ENCODE measurements at regions not wholly inside any gene's neighbourhood (a gene's known extent, or its start where the extent isn't known, plus 50 kb on each side); places are given as distances from the start of the nearest gene placed in this dataset.

DNA sequence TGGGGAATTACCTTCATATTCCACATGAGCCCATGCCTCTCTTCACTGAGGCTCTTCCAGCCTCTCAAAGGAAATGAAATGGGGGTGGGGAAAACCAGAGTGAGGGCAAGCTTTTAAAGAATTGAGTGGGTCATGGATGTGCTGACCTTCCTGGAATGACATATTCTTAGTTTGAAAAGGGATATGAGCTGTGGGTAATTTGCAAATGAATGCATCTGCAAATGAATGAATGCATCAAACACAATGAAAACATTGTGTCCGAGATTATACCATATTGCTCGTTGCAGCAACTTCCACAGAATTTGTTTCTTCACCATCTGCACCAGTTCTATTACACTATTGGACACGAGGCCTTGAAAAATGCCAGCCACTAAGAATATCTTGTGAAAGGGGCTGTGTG lies 198.6 kb upstream of the CDH6 start:
- H3K9me3 ChIP-seq (ENCODE audit: low read depth, low read length) = no peaks in the 10 kb centered on the region
- no peak overlapping the region for H3K4me2 ChIP-seq (ENCODE audit: insufficient read depth, low read length)
- H3K4me1 ChIP-seq (ENCODE audit: insufficient read depth, low read length) = no peaks in the 10 kb centered on the region
- no peaks in the 10 kb centered on the region for H3K36me3 ChIP-seq (ENCODE audit: insufficient read depth, low read length)
- no peaks in the 10 kb centered on the region for H3K27me3 ChIP-seq (ENCODE audit: insufficient read depth, low read length)
- TF ChIP-seq, protein P1, sequence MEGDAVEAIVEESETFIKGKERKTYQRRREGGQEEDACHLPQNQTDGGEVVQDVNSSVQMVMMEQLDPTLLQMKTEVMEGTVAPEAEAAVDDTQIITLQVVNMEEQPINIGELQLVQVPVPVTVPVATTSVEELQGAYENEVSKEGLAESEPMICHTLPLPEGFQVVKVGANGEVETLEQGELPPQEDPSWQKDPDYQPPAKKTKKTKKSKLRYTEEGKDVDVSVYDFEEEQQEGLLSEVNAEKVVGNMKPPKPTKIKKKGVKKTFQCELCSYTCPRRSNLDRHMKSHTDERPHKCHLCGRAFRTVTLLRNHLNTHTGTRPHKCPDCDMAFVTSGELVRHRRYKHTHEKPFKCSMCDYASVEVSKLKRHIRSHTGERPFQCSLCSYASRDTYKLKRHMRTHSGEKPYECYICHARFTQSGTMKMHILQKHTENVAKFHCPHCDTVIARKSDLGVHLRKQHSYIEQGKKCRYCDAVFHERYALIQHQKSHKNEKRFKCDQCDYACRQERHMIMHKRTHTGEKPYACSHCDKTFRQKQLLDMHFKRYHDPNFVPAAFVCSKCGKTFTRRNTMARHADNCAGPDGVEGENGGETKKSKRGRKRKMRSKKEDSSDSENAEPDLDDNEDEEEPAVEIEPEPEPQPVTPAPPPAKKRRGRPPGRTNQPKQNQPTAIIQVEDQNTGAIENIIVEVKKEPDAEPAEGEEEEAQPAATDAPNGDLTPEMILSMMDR (IDR thresholded peaks at IDR 0.05; ENCODE audit: extremely low read depth, low read depth, low read length) = no peak
- H4K20me1 ChIP-seq (ENCODE audit: insufficient read depth, low read length) = no peaks in the 10 kb centered on the region
- H3K79me2 ChIP-seq (ENCODE audit: insufficient read depth, low read length) = no peaks in the 10 kb centered on the region
- H3K27ac ChIP-seq (ENCODE audit: low read depth, low read length) = no peak overlapping the region
- H2AFZ ChIP-seq (ENCODE audit: low read length) = no peak overlapping the region
- DNase-seq (ENCODE audit: insufficient read length, low spot score, missing footprints) = no peak
- no peak overlapping the region for H3K4me3 ChIP-seq (ENCODE audit: insufficient read depth, low read length)

GRCh38 chr5:30994176-30994575 lies 199.3 kb upstream of the CDH6 start:
- no peak overlapping the region for H3K4me2 ChIP-seq (ENCODE audit: insufficient read depth, low read length)
- no peaks in the 10 kb centered on the region for H3K79me2 ChIP-seq (ENCODE audit: insufficient read depth, low read length)
- no peaks in the 10 kb centered on the region for H3K9me3 ChIP-seq (ENCODE audit: low read depth, low read length)
- no peaks in the 10 kb centered on the region for H3K27me3 ChIP-seq (ENCODE audit: insufficient read depth, low read length)
- no peak for DNase-seq (ENCODE audit: insufficient read length, low spot score, missing footprints)
- H4K20me1 ChIP-seq (ENCODE audit: insufficient read depth, low read length) = no peaks in the 10 kb centered on the region
- TF ChIP-seq, protein P1 (IDR thresholded peaks at IDR 0.05; ENCODE audit: extremely low read depth, low read depth, low read length) = no peak
- no peak overlapping the region for H3K27ac ChIP-seq (ENCODE audit: low read depth, low read length)
- no peaks in the 10 kb centered on the region for H3K36me3 ChIP-seq (ENCODE audit: insufficient read depth, low read length)
- H3K4me1 ChIP-seq (ENCODE audit: insufficient read depth, low read length) = no peaks in the 10 kb centered on the region
- H2AFZ ChIP-seq (ENCODE audit: low read length) = no peak overlapping the region
- no peak overlapping the region for H3K4me3 ChIP-seq (ENCODE audit: insufficient read depth, low read length)

DNA sequence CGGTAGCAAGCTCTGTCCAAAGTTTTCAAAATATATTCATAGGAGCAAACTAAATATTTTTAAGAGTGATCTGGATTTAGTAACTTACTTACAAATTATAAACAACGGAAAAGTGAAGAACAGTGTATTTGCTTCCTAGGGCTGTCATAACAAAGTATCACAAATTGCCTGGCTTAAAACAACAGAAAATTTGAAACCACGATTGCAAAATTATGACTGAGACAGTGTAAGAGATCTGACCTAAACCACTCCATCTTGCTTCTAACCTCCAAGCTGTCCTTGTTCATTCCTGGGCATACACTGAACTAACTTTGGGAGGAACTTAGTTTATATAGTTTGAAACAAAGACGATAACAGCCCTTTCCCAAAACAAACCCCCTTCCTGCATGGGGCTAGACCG lies 202.0 kb upstream of the CDH6 start:
- Histone ChIP-seq H3K4me2 (ENCODE audit: insufficient read depth, low read length) (no peak overlapping the region), H3K36me3 (ENCODE audit: insufficient read depth, low read length) (no peaks in the 10 kb centered on the region), H2AFZ (ENCODE audit: low read length) (no peak overlapping the region), H3K4me3 (ENCODE audit: insufficient read depth, low read length) (no peak overlapping the region), H3K4me1 (ENCODE audit: insufficient read depth, low read length) (no peaks in the 10 kb centered on the region), H3K9me3 (ENCODE audit: low read depth, low read length) (no peaks in the 10 kb centered on the region), H4K20me1 (ENCODE audit: insufficient read depth, low read length) (no peaks in the 10 kb centered on the region), H3K27me3 (ENCODE audit: insufficient read depth, low read length) (no peaks in the 10 kb centered on the region), H3K79me2 (ENCODE audit: insufficient read depth, low read length) (no peaks in the 10 kb centered on the region), H3K27ac (ENCODE audit: low read depth, low read length) (no peak overlapping the region)
- TF ChIP-seq, protein P1 (IDR thresholded peaks at IDR 0.05; ENCODE audit: extremely low read depth, low read depth, low read length) = no peak
- no peak for DNase-seq (ENCODE audit: insufficient read length, low spot score, missing footprints)

GRCh38 chr5:30981576-30981975 lies 211.9 kb upstream of the CDH6 start:
- Histone ChIP-seq H3K36me3 (ENCODE audit: insufficient read depth, low read length) (no peaks in the 10 kb centered on the region), H3K27me3 (ENCODE audit: insufficient read depth, low read length) (no peaks in the 10 kb centered on the region), H3K27ac (ENCODE audit: low read depth, low read length) (no peak overlapping the region), H3K4me3 (ENCODE audit: insufficient read depth, low read length) (no peak overlapping the region), H3K4me1 (ENCODE audit: insufficient read depth, low read length) (no peaks in the 10 kb centered on the region), H2AFZ (ENCODE audit: low read length) (no peak overlapping the region), H3K79me2 (ENCODE audit: insufficient read depth, low read length) (no peaks in the 10 kb centered on the region), H3K4me2 (ENCODE audit: insufficient read depth, low read length) (no peak overlapping the region), H4K20me1 (ENCODE audit: insufficient read depth, low read length) (no peaks in the 10 kb centered on the region), H3K9me3 (ENCODE audit: low read depth, low read length) (no peaks in the 10 kb centered on the region)
- no peak for DNase-seq (ENCODE audit: insufficient read length, low spot score, missing footprints)
- TF ChIP-seq, protein P1 (IDR thresholded peaks at IDR 0.05; ENCODE audit: extremely low read depth, low read depth, low read length) = no peak

All from osteoblast (primary cell).